Spleen (tissue), 7 donors: ENCODE measurements at regions not wholly inside any gene's neighbourhood (a gene's known extent, or its start where the extent isn't known, plus 50 kb on each side); places are given as distances from the start of the nearest gene placed in this dataset.

ENCODE experiments used
- CTCF ChIP-seq, 11 experiments: fragments of 200-600 bp in 7 of 11; fragments of 450-650 bp in 4 of 11; sonication (generic) in 4 of 11; IDR thresholded peaks in 8 of 11; conservative IDR thresholded peaks in 3 of 11; 1 replicate in 7 of 11; 2 replicates in 4 of 11; pipeline versions ENCODE4 v1.4.0 to v1.8.0; 2016 to 2021; ENCODE audit warnings: antibody characterized with exemption in 11 of 11, inconsistent platforms in 4 of 11, mild to moderate bottlenecking in 1 of 11
- POLR2A ChIP-seq, 3 donors: fragments of 450-650 bp; IDR thresholded peaks; one replicate each; pipeline ENCODE4 v1.5.1; 2017; ENCODE audit warnings: antibody characterized with exemption in 3 of 3, mild to moderate bottlenecking in 1 of 3
- donor health status: DM: no; HTN: no; CAD: no; lungs with moderate emphysema.
- donor health status: DM: no; HTN: no; CAD: no.
- donor health status: DM: no; HTN: no; CAD: no.

- TF ChIP-seq POLR2A (IDR thresholded peaks at IDR 0.05) (no peak), CTCF (IDR thresholded peaks at IDR 0.05 in 8 of 11, conservative IDR thresholded peaks at IDR 0.05 in 3 of 11) (peak in 7 of 11 experiments; percentile 16 to 50 (median 26))
These were observed 269.9 kb downstream of the ADAMTS20 start for GRCh38 chr12:43282106-43282505.
